HuH-7 (cell line): ENCODE measurements at regions not wholly inside any gene's neighbourhood (a gene's known extent, or its start where the extent isn't known, plus 50 kb on each side); places are given as distances from the start of the nearest gene placed in this dataset.
"Not testable (repeated sequence)": the region's sequence is repeated elsewhere in the genome, so short reads cannot be mapped to it uniquely, and the experiment has no call there.

Source experiments
- DNase-seq: peaks from one replicate; pipeline ENCODE4 v3.0.0; 2011; ENCODE audit warnings: low spot score

DNA sequence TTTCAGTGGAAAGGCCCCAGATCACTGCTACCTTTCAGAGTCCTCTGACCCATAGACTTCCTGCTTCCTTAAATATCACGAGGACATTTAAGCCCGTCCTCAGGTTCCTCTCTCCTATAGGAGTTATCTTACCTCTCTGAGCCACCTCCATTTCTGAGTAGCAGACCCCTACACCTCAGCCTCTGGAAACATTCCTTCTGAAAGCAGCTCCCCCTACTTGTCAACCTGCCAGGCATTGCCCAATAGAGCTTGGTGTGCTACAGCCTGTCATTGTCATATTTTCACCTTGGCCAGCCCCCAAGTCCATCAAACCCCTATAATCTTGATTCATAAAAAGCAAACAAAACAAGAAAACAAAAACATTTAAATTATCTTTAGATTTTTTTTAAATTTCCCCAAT, 717.9 kb upstream of the SLC8A1 start:
- no peak for DNase-seq

DNA sequence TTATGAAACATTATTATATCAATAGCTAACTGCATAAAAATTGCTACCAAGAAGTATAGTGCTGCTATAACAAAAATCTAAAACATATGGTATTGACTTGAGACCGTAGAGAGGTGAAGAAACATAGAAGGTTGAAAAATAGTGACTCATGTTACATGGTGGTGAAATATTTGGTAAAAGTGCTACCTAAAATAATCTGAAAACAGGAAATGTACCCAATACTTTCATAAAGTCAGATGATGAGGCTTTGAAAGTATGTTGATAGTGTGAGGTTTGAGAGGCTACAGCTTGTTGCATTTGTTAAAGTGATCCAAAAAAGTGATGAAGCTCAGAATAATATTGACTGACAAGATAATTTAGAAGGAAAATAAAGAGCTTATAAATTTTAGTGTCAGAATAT, 718.7 kb upstream of the SLC8A1 start:
- DNase-seq: no peak

DNA sequence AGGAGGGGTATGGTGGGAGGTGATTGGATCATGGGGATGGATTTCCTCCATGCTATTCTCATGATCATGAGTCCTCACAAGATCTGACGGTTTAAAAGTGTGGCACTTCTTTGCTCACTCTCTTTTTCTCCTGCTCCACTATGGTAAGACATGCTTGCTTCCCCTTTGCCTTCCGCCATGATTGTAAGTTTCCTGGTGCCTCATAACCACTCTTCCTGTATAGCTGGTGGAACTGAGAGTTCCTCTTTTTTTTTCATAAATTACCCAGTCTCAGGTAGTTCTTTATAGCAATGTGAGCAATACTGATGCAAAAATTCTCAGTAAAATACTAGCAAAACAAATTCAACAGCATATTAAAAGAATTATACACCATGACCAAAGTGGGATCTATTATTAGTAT, 728.5 kb upstream of the SLC8A1 start:
- DNase-seq: no peak

DNA sequence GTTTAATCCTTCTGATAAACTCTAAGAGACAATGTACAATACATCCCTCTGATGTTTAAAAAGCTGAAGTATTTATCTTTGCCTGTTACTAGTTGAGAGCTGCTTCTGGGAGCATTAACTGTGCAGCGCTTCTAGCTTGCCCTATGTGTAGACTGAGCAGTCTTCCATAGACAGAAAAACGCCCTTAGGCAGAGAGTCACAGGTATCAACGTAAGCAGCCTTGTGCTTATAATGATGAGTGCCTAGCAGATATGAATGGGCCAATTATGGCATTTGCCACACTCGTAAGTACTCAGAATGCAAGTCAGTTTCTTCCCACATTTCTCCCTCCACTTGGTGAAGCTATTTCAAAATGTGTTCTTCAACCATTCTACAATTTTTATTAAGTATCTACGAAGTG, 731.1 kb upstream of the SLC8A1 start:
- DNase-seq: no peak

DNA sequence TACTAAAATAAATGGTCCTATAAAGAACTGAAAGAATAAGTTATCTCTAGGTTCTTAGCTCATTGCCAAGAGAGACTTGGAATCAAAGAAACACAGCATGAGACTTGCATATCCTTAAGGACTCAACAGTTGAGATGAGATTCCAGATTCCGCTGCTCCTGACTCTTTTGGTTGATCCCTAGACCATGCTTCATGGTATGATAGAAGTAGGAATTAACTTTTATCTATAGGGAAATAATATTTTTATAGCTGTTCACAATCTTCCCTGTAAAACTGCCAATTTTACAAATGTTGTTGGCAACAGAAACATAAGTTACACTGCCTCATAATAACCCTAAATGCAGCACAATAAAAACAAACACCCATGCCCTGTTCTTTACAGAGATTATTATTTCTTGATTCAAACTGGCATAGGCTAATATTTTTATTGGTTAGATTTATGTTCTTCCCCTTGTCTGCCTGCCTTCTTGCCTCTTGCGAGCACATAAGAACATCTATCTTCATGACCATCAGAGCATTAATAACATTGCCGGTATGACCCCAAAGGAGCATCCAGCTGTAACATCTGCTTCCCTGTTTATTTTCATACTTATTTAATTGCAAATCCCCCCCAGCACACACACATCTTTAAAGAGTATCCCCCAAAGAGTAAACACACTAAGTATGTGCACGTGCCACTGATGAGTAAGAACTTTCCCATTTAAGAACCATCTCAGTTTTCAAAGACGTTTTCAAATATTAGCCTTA, 735.7 kb upstream of the SLC8A1 start:
- no peak for DNase-seq

DNA sequence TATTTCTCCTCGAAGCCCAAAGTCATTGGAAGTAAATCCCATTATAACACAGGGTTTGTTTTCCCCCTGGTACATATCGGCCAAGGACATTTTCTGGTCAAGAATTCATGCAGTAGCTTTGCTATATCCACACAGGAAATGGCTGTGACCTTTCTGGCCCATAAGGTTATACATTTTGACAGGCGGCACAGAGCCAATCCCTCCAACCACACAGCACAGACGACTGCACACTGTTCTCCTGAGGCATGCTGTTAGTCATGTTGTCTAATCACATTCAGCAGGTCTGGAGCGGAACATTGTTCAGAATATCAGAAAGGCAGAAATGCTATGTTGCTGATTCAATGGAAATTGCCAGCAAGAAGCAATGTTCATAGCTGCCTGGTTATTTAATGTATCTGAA, 742.3 kb upstream of the SLC8A1 start:
- no peak for DNase-seq

DNA sequence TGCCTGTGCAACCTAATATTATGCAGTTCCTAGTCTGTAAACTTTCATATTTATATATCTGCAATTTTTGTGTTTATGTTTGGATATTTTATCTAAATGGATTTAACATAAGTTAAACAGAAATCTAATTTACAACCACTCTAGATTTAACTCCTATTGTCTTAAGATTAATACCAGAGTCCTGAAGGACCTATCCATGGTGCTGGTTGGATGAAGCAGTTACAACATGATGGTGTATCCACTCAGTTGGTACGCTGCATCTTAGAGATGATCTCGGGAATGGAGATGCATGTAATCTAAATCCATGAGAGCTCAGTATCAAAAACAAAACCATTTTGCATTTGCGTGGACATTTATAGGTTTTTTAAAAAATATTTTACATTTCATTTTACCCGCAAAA, 745.9 kb upstream of the SLC8A1 start:
- DNase-seq: no peak

DNA sequence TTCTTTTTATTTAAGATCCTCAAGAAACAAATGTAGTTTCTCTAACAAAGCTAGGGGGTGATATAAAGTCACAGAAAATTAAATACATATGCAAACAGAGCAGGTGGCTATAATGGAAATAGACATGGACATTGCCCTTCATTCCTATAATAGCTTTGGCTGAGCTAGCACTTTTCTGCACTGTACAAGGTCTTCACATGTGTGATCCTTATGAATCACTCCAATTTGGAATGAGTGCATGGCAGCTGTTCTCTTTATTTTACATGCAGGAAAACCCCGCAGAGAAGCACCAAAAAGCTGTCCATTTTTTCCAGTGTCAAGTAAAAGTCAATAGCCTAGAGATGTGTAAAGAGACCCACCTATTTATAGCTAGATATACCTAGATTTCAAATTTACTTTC, 747.4 kb upstream of the SLC8A1 start:
- DNase-seq: no peak

DNA sequence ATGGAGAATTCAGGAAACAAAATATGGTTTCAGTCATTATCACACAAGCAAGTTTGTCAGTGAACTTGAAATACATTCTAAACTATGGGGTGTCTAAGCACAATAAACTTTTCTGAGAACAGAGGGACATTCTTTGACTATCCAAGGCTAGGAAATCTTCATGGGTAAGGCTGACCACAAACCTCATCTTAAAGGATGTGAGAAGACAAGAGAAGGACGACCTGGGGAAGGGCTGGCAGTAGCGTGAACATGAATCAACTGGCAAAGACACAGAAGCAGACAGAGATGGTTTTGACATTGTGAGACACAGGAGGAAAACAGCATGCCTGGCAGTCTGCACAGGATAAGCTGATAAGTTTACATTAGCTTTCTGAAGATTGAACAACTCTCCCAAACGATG, 752.4 kb upstream of the SLC8A1 start:
- no peak for DNase-seq

DNA sequence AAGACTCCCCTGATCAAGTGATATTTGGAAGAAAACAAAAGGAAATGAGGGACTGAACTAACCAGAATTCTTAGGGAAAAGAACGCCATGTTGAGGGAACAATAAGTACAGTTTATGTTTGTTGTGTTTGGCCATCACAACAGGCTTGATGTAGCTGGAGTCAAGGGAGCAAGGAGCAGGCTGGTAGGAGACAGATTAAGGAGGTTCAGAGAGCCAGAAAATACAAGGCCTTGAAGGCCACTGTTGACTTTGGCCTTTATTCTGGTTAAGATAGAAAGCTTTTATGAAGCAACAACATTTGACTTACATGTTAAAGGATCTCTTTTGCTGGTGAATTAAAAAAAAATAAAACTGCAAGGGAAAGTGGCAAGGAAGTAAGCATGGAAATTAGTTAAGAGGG, 754.1 kb upstream of the SLC8A1 start:
- no peak for DNase-seq

DNA sequence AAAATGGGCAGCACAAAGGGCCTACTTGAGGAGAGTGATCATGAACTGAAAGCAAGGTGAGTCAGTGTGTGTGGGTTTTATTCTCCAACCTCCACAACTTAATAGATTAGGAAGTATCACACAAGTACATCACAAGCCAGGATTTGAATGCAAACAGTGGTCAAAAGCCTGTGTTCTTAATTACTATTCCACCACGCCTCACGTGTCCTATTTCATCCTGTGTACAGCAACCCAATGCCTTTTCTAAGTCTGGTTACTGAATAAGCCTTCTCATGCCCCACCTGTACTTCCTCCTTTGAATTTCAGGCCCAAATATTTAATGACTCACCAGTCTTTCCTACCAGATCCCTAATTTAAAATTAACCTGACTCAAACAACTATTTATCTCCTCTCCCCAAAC, 755.7 kb upstream of the SLC8A1 start:
- DNase-seq: no peak

DNA sequence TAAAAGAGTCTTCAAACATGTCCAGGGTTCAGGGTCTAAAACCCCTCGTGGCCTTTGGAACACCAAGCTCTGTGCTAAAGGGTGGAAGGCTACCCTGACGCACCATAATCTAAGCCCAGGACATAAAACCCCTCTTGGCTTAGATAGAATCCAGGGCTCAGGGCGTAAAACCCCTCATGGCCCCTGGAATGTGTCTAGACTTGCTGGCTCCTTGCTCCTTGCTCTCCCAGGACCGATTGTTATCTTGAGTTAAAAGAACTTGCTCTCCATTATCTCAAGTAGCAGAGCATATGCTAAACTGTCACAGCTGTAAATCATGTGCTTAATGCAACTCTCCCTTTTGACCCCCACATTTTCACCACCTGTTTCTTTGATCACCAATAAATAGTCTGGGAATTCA, 758.1 kb upstream of the SLC8A1 start:
- DNase-seq: not testable (repeated sequence)

DNA sequence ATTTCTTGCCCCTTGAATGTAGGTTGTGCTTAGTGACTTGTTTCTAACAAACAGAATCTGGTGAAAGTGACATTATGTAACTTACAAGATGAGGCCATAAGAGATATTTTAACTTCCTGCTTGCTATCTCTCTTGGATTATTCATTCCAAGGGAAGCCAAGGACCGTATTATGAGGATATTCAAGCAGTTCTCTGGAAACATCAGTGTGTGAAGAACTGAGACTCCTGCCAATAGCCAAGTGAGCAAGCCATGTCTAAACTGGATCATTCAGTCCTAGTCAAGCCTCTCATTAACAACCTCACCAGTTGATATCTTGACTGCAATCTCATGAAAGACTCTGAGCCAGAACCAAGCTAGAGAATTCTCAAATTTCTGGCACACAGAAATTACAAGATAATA, 765.1 kb upstream of the SLC8A1 start:
- DNase-seq: no peak

DNA sequence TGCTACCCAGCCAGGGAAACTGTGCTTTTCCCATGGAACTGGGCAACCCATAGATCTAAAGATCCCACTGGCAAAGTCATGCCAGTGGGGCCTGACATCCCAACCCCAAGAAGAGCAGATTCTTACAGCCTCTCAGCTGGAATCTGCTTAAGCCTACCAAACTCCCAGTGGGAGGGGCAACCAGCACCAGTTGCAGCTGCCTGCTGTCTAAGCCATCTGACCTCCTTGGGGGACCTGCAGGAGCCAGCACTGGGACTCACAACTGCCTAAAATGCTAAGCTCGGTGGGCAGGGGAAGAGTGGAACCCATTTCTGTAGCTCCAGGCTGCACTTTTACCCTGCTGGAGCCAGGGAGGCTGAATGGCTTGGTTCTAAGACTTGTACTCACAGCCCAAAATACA, 770.7 kb upstream of the SLC8A1 start:
- no peak for DNase-seq

DNA sequence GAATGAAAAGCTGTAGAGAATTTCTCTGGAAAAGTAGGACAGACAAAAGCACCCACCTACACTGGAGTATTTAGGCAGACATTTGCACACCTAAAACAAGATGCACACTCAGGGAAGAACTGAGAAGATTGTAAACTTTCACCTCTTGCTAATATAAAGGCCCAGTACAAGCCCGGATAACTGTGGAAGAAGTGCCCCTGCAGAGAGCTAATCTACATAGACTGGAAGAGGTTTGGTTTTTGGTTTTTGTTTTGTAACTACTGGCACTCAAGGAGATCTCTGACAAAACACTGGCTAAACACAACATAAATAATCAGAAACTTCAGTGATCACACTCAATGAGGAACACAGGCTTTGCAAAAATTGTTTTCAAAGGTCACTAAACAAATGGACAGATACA, 782.2 kb upstream of the SLC8A1 start:
- DNase-seq: no peak

DNA sequence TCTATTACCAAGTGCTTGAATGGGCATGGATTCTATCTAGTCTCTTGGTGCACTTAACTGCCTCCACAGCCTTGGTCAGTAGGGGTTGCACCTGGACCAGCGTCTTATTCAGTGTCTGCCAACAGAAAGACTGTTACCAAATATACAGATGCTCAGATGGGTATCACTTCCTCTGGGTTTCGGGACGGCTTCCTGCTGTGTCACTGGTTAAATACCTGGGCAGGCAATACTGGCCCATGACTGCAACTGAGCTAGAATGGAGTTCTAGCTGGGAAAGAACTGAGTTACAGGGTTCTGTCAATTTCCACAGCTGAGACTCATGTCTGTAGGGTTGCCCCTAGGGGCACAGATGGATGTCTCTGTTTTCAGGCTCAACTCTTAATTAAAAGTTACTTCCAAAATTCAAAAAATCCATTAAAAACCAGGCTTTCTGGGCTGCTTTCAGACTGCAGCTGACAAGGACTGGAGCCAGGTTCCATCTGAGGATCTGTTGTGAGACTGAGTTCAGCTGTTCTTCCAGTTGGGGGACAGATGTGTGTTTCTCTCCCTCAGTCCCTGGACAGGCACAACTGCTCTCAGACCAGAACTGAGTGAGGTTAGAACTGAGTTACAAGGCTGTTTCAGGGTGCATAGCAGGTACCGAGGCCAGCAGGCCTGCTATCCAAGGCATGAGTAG, 789.6 kb upstream of the SLC8A1 start:
- no peak for DNase-seq

DNA sequence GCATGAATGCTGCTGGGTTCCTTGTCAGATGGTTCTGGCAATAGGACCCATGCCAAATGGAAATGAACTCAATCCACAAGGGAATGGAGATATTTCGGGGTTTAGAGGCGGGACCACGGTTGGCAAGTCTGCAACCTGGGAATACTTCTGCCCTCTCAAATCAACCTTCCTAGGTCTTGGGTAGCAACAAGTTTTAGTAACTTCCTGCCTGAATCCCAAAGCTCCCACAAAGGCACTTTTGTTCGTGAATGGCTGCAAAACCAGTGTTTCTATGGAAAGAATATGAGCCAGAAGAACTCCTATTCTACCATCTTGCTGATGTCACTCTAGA, 790.1 kb upstream of the SLC8A1 start:
- DNase-seq: no peak

DNA sequence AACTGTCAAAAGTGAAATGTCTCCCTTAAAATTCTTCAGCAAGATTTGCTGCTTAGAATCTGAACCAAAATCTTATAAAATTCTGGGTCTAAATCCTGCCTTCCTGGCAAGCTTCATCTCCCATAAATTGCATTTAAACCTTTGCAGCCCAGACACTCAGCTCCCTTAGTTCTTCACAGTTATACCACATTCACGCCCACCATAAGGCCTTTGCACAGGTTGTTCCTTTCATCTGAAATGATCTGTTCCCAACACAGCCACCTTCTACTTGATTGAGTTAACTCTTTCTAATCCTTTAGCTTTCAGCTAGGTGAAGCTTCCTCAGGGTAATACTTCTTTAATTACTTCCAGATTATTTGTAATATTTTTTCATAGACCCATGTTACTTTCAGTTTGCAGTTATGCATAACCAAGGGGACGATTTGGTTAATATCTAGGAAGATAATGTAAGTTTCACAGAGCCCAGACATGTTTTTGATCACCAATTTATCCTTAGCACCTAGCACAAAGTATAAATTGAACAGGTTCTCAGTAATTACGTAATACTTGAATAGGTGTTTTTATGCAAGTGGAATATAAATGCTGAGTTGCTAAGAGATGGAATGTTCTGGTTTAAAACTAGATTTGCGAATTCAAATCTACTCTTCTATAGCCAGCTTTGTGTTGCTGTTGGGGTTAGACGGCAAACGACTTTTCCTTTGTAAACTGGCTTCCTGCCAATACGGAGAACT, 779.7 kb upstream of the PKDCC start:
- no peak for DNase-seq

DNA sequence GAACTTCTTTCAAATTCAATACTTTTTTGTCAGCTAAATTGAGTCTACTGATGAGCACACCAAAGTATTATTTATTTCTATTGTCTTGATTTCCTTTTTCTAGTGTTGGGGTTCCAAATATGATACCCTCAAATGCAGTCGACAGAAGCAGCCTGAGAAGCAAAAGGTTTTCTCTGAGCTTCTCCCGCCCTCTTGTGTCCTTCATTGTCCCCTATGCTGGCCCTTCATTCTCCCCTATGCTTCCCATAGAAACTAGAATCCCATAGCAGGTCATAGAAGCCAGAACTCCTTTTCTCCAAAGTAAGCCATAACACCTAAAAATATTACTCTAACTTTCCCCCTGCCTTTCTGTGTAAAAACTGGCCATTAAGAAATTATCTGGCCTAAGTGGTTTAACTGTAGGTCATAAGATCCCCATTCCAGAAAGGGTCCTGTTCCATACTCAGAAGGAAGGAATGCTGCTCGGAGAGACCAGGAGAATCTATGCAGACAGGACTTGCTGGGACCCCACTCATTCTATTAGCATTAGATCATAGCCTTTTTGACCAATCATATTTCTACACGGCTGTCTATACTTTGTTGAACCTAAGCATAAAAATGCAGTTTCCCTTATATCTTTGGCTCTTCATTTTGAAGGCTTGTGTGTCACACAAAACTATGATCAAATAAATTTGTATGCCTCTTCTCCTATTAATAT, 764.6 kb upstream of the PKDCC start:
- no peak for DNase-seq

DNA sequence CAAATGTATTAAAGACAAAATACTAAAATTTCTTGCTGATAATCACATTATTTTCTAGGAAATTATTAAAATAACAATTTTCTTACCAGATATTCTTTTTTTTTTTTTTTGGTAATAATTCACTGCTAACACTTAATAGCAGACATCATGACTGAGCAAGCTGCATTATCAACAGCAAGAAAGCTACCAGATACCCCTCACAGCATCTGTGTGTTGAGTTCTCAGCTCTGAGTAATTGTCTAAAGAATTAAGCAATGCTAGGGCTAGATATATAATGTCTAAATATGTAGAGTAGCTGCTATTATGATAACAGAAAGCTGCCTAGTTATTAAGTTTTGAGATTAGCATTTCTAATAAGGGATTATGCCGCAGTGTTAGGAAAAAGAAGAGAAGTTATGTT, 754.3 kb upstream of the PKDCC start:
- no peak for DNase-seq

DNA sequence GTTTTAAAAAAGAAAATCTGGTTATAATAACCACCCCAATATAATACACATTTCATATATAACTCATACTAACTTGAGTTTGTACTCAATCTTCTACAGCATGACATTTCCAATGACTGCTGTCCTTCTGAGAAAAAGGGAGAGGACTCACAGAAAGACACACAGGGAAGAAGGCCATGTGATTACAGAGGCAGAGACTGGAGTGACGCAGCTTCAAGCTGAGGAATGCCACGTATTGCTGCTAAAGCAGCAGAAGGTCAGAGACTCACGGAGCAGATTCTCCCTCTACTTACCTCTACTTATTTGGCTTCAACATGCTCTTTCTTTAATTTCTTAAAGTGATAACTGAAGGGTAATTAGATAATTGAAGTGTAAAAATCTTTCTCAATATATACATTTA, 753.5 kb upstream of the PKDCC start:
- DNase-seq: no peak

DNA sequence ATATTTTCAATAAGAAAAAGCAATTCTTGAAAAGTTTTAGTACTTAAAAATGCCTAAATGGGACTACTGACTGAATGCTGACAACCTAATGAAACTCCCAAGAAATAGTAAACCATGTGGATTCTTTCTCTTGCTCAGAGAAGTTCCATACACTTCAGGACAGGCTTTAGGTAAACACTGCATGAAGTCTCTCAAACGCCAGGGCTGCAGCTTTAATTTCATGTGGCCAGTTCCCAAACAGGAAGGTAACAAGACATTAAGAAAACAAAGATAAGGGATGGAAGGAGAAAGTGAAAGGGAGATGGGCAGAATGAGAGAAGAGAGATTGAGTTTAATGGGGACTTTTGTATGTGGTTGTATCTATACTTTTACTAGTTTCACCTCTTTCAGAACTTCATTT, 734.7 kb upstream of the PKDCC start:
- DNase-seq: no peak

DNA sequence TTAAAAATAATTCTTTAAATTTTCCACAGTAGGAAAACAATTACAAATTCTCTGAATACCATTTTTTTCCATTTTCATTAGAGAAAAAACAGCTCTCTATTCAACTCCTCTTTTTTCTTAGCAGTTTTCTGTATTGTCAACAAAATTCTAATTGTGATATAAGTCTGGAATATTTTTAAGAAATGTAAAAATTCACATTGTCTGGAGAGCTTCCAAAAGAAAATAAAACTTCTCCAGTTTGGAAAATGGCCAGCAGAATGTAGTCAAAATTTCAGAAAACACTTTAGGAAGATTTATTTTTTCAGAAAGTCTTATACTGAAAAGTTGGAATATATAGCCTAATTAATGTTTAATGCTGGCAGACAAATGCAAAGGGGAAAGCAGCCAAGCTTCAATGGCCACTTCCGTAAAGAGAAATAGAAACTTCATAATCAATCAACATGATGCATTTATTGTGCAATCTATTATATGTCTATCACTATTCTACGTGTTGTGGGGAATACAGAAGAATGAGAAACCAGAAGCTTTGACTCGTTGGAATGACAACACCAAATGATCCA, 733.2 kb upstream of the PKDCC start:
- DNase-seq: no peak
